ENCODE measurements at regions not wholly inside any gene's neighbourhood (a gene's known extent, or its start where the extent isn't known, plus 50 kb on each side); places are given as distances from the start of the nearest gene placed in this dataset.

- Histone ChIP-seq H3K9me3 (ENCODE audit: low read length) (peaks cover 25% of the 10 kb centered on the region), H3K27ac (ENCODE audit: extremely low read length, insufficient read depth, low read length) (no peak overlapping the region), H3K9ac (ENCODE audit: insufficient read depth, low read depth, low read length) (no peak overlapping the region), H3K27me3 (ENCODE audit: control insufficient read depth in 1 of 2, insufficient read depth in 2 of 2, low read length in 2 of 2) (no peaks in the 10 kb centered on the region), H4K20me1 (ENCODE audit: insufficient read depth, low read length) (no peaks in the 10 kb centered on the region), H3K79me2 (ENCODE audit: insufficient read depth, low read length) (no peaks in the 10 kb centered on the region), H2AFZ (ENCODE audit: low read length) (no peak overlapping the region), H3K4me3 (replicated peaks in 1 of 3; ENCODE audit: insufficient read depth in 1 of 3, low read depth in 2 of 3, low read length in 3 of 3) (no peak overlapping the region), H3K4me2 (ENCODE audit: low read depth, low read length) (no peak overlapping the region), H3K36me3 (replicated peaks in 1 of 2; ENCODE audit: control insufficient read depth in 1 of 2, insufficient read depth in 2 of 2, low read length in 2 of 2) (no peaks in the 10 kb centered on the region), H3K4me1 (ENCODE audit: insufficient read depth, low read length) (peaks cover 16% of the 10 kb centered on the region; the same call in 1 of the 2 replicates)
- no TSS peak for BruUV-seq (replicated peaks)
- POLR2A ChIA-PET, result no interaction called here
- intact Hi-C loops (cut with micrococcal nuclease; ENCODE audit: unreplicated experiment), result no loop called here
- FAIRE-seq (no peak), DNase-seq (ENCODE audit: low spot score) (peak; percentile 15), ATAC-seq (no peak)
- in situ Hi-C loops (cut with HindIII; ENCODE audit: extremely low pct_ligation_motif_present, low pct_unique_long_range_greater_than_20kb), result no loop called here
- CTCF ChIA-PET (ENCODE audit: low intra/inter-chr PET ratio, low total read pairs), result no interaction called here
- WGBS (ENCODE audit: low lambda C conversion rate), result 20% methylated on average over 2 of the region's 3 CpGs
- TF ChIP-seq ZNF296 (CRISPR knock-in tag; conservative IDR thresholded peaks at IDR 0.05), result no peak
- TF ChIP-seq CCAR2 (optimal IDR thresholded peaks at IDR 0.05; ENCODE audit: low read depth, low read length), result no peak
- TF ChIP-seq TAF1 (CRISPR knock-in tag; IDR thresholded peaks at IDR 0.05), result no peak
- TF ChIP-seq ZNF639 (CRISPR knock-in tag; conservative IDR thresholded peaks at IDR 0.05), result no peak
- no peak for TF ChIP-seq KMT2B (CRISPR knock-in tag; IDR thresholded peaks at IDR 0.05)
- TF ChIP-seq, protein P1, sequence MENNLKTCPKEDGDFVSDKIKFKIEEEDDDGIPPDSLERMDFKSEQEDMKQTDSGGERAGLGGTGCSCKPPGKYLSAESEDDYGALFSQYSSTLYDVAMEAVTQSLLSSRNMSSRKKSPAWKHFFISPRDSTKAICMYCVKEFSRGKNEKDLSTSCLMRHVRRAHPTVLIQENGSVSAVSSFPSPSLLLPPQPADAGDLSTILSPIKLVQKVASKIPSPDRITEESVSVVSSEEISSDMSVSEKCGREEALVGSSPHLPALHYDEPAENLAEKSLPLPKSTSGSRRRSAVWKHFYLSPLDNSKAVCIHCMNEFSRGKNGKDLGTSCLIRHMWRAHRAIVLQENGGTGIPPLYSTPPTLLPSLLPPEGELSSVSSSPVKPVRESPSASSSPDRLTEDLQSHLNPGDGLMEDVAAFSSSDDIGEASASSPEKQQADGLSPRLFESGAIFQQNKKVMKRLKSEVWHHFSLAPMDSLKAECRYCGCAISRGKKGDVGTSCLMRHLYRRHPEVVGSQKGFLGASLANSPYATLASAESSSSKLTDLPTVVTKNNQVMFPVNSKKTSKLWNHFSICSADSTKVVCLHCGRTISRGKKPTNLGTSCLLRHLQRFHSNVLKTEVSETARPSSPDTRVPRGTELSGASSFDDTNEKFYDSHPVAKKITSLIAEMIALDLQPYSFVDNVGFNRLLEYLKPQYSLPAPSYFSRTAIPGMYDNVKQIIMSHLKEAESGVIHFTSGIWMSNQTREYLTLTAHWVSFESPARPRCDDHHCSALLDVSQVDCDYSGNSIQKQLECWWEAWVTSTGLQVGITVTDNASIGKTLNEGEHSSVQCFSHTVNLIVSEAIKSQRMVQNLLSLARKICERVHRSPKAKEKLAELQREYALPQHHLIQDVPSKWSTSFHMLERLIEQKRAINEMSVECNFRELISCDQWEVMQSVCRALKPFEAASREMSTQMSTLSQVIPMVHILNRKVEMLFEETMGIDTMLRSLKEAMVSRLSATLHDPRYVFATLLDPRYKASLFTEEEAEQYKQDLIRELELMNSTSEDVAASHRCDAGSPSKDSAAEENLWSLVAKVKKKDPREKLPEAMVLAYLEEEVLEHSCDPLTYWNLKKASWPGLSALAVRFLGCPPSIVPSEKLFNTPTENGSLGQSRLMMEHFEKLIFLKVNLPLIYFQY (CRISPR knock-in tag; IDR thresholded peaks at IDR 0.05; ENCODE audit: borderline replicate concordance), result no peak
- TF ChIP-seq, protein P2, sequence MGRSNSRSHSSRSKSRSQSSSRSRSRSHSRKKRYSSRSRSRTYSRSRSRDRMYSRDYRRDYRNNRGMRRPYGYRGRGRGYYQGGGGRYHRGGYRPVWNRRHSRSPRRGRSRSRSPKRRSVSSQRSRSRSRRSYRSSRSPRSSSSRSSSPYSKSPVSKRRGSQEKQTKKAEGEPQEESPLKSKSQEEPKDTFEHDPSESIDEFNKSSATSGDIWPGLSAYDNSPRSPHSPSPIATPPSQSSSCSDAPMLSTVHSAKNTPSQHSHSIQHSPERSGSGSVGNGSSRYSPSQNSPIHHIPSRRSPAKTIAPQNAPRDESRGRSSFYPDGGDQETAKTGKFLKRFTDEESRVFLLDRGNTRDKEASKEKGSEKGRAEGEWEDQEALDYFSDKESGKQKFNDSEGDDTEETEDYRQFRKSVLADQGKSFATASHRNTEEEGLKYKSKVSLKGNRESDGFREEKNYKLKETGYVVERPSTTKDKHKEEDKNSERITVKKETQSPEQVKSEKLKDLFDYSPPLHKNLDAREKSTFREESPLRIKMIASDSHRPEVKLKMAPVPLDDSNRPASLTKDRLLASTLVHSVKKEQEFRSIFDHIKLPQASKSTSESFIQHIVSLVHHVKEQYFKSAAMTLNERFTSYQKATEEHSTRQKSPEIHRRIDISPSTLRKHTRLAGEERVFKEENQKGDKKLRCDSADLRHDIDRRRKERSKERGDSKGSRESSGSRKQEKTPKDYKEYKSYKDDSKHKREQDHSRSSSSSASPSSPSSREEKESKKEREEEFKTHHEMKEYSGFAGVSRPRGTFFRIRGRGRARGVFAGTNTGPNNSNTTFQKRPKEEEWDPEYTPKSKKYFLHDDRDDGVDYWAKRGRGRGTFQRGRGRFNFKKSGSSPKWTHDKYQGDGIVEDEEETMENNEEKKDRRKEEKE (IDR thresholded peaks at IDR 0.05), result no peak
- no peak for TF ChIP-seq KDM5A (IDR thresholded peaks at IDR 0.05; ENCODE audit: borderline replicate concordance, low read length)
- TF ChIP-seq ARNTL (CRISPR knock-in tag; IDR thresholded peaks at IDR 0.05), result no peak
- no peak for TF ChIP-seq PPARG (CRISPR knock-in tag; conservative IDR thresholded peaks at IDR 0.05)
- no peak for TF ChIP-seq KDM1A (CRISPR knock-in tag; IDR thresholded peaks at IDR 0.05)
- no peak for TF ChIP-seq ZNF232 (CRISPR knock-in tag; IDR thresholded peaks at IDR 0.05; ENCODE audit: borderline replicate concordance)
- no peak for TF ChIP-seq ZNF589 (CRISPR knock-in tag; conservative IDR thresholded peaks at IDR 0.05)
- TF ChIP-seq KLF9 (CRISPR knock-in tag; IDR thresholded peaks at IDR 0.05; ENCODE audit: low read depth), result no peak
- no peak for TF ChIP-seq ZSCAN30 (CRISPR knock-in tag; IDR thresholded peaks at IDR 0.05)
Observed at GRCh38 chr13:48782429-48782840, 128.7 kb downstream of the CYSLTR2 start.

Data from HepG2 (cell line).